Adrenal gland (tissue), 9 donors: ENCODE measurements at regions not wholly inside any gene's neighbourhood (a gene's known extent, or its start where the extent isn't known, plus 50 kb on each side); places are given as distances from the start of the nearest gene placed in this dataset.

Experiments
- DNase-seq, 7 donors: peaks; one replicate each; pipeline ENCODE4 v3.0.0-alpha.2; 2019 to 2020
- H3K27ac ChIP-seq, 5 donors: fragments of 200-600 bp; sonication (generic) in 4 of 5; 1 replicate in 3 of 5; 2 replicates in 2 of 5; pipeline versions ENCODE4 v1.5.1 to v1.8.0; 2016 to 2020; ENCODE audit warnings: mild to moderate bottlenecking in 1 of 5
- H3K27me3 ChIP-seq: fragments of 200-600 bp; 2 replicates; pipeline ENCODE4 v1.8.0; 2021
- H3K36me3 ChIP-seq, 2 donors: fragments of 200-600 bp; replicated peaks in 1 of 2; 1 replicate in 1 of 2; 2 replicates in 1 of 2; pipeline versions ENCODE4 v1.5.1 to v1.8.0; 2018 to 2022
- H3K4me1 ChIP-seq, 2 donors: fragments of 200-600 bp; replicated peaks in 1 of 2; 1 replicate in 1 of 2; 2 replicates in 1 of 2; pipeline versions ENCODE4 v1.5.1 to v1.8.0; 2018 to 2021
- H3K4me3 ChIP-seq, 4 donors: fragments of 200-600 bp; sonication (generic) in 3 of 4; one replicate each; pipeline ENCODE4 v1.5.1; 2016 to 2018
- H3K9me3 ChIP-seq, 3 donors: fragments of 200-600 bp; sonication (generic) in 1 of 3; replicated peaks in 1 of 3; 1 replicate in 2 of 3; 2 replicates in 1 of 3; pipeline versions ENCODE4 v1.5.1 to v1.8.0; 2016 to 2021
- POLR2A ChIP-seq, 2 donors: fragments of 450-650 bp; IDR thresholded peaks; one replicate each; pipeline ENCODE4 v1.6.1; 2017; ENCODE audit warnings: antibody characterized with exemption in 2 of 2, mild to moderate bottlenecking in 2 of 2, moderate library complexity in 1 of 2
- WGBS, 4 donors: extraction: QIAGEN DNeasy Blood & Tissue Kit in 2 of 4; methylation state at CpG; one replicate each; pipeline versions ENCODE4 v1.1.5 to v1.1.7; 2013 to 2017; 5-methylcytosine and 5-hydroxymethylcytosine counted together
- intact Hi-C, 2 donors: fragments of 100-400 bp; cut with DNase I; formaldehyde crosslinking; loops; one replicate each; pipeline versions ENCODE4 v1.14.1 to v1.15.0; 2022 to 2023
- TF ChIP-seq, protein P1 (sequence below), 6 experiments: fragments of 450-650 bp in 4 of 6; fragments of 200-600 bp in 2 of 6; sonication (generic) in 1 of 6; IDR thresholded peaks; 1 replicate in 5 of 6; 2 replicates in 1 of 6; pipeline versions ENCODE4 v1.5.1 to v1.8.0; 2016 to 2021; ENCODE audit warnings: antibody characterized with exemption in 6 of 6, mild to moderate bottlenecking in 2 of 6, moderate library complexity in 1 of 6
- donor health status: healthy with polysubstance abuse.
- donor health status: Bipolar disorder and iron deficiency.
- donor health status: DM: yes; HTN: yes; CAD: no.
- donor health status: DM: no; HTN: no; CAD: no.
- donor health status: DM: no; HTN: no; CAD: no.

GRCh38 chr14:41289025-41289424 lies 317.7 kb upstream of the LRFN5 start:
- TF ChIP-seq POLR2A (IDR thresholded peaks at IDR 0.05): no peak
- TF ChIP-seq, protein P1, sequence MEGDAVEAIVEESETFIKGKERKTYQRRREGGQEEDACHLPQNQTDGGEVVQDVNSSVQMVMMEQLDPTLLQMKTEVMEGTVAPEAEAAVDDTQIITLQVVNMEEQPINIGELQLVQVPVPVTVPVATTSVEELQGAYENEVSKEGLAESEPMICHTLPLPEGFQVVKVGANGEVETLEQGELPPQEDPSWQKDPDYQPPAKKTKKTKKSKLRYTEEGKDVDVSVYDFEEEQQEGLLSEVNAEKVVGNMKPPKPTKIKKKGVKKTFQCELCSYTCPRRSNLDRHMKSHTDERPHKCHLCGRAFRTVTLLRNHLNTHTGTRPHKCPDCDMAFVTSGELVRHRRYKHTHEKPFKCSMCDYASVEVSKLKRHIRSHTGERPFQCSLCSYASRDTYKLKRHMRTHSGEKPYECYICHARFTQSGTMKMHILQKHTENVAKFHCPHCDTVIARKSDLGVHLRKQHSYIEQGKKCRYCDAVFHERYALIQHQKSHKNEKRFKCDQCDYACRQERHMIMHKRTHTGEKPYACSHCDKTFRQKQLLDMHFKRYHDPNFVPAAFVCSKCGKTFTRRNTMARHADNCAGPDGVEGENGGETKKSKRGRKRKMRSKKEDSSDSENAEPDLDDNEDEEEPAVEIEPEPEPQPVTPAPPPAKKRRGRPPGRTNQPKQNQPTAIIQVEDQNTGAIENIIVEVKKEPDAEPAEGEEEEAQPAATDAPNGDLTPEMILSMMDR (IDR thresholded peaks at IDR 0.05): no peak
- 48 to 59% (median 50%) methylated on average over 5 of the region's 5 CpGs for WGBS, 4 donors
- H3K4me1 ChIP-seq: no peaks in the 10 kb centered on the region

DNA sequence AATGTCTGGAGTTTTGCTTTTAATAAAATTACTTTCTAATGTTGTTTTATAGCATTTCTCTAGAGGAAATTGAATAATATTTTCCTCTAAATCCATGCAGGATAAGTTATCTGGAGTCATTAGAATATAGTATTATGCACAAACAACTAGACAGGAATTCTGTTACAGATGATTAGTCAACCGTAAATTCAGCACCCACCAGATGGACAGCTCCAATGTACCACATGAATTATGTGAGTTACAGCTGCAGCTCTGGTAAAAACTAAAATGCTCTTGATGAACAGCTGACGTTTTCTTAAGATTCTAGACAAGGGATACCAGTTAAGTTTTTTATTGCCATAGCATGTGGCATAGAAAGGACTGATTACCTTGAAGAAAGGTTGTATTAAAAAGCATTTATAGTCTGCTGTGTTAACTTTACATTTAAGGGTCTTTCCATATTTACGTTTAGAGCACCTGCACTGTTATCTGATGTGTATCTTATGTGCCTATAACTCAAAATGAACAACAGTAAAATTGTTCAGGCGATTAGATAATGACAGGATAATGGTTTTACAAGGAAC lies 321.4 kb upstream of the LRFN5 start:
- Histone ChIP-seq H3K36me3 (no peaks in the 10 kb centered on the region), H3K4me3 (no peak overlapping the region), H3K4me1 (no peaks in the 10 kb centered on the region), H3K27me3 (no peaks in the 10 kb centered on the region), H3K9me3 (no peaks in the 10 kb centered on the region), H3K27ac (no peak overlapping the region)
- peak; percentile 33 to 71 (median 62) for DNase-seq
- WGBS, 4 donors: 20 to 24% (median 23%) methylated on average over 4 of the region's 4 CpGs
- intact Hi-C loops: loop anchor here in 1 of 2 donors (10.0 kb wide), 1 partner anchor 320 kb away; the partner anchor contains the start of gene LRFN5
- TF ChIP-seq, protein P1 (IDR thresholded peaks at IDR 0.05): no peak
- TF ChIP-seq POLR2A (IDR thresholded peaks at IDR 0.05): no peak

More at GRCh38 chr14:41289025-41289424, 317.7 kb upstream of the LRFN5 start:
- Histone ChIP-seq H3K27me3 (no peaks in the 10 kb centered on the region), H3K4me3 (no peak overlapping the region), H3K9me3 (no peaks in the 10 kb centered on the region), H3K36me3 (no peaks in the 10 kb centered on the region), H3K27ac (no peak overlapping the region)
- DNase-seq: no peak
- intact Hi-C loops: loop anchor here in 1 of 2 donors (10.0 kb wide), 1 partner anchor 316 kb away; the partner anchor contains the start of gene LRFN5

DNA sequence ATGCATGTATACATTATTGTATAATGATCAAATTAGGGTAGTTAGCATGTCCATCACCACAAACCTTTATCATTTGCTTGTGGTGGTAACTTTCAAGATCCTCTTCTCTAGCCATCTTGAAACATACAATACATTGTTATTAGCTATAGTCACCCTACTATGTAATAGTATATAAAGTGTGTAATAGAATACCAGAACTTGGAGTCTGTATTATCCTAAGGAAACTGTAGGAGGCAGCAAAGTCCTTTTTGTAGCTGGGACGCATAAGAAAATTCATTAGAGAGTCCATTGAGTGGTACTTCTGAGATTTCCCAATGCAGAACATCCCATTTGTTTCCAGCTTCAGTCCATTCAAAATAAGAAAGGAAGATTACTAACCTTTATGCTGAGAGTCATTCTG lies 325.9 kb upstream of the LRFN5 start:
- H3K9me3 ChIP-seq: no peaks in the 10 kb centered on the region
- no peak for DNase-seq
- no peak overlapping the region for H3K4me3 ChIP-seq
- H3K4me1 ChIP-seq: no peaks in the 10 kb centered on the region
- TF ChIP-seq, protein P1 (IDR thresholded peaks at IDR 0.05): peak; percentile 26 to 56 (median 48)
- no peak for TF ChIP-seq POLR2A (IDR thresholded peaks at IDR 0.05)
- intact Hi-C loops: loop anchor here in 1 of 2 donors (10.0 kb wide), 1 partner anchor 324 kb away; the partner anchor contains the start of gene LRFN5
- H3K27me3 ChIP-seq: no peaks in the 10 kb centered on the region
- WGBS, 4 donors: 9 to 33% (median 14%) methylated on average over 1 of the region's 1 CpG
- no peak overlapping the region for H3K27ac ChIP-seq
- H3K36me3 ChIP-seq: no peaks in the 10 kb centered on the region

GRCh38 chr14:41277450-41277849 lies 329.2 kb upstream of the LRFN5 start:
- TF ChIP-seq POLR2A (IDR thresholded peaks at IDR 0.05): no peak
- TF ChIP-seq, protein P1 (IDR thresholded peaks at IDR 0.05): no peak
- Histone ChIP-seq H3K27me3 (no peaks in the 10 kb centered on the region), H3K9me3 (no peaks in the 10 kb centered on the region), H3K4me3 (no peak overlapping the region), H3K27ac (no peak overlapping the region), H3K36me3 (no peaks in the 10 kb centered on the region), H3K4me1 (no peaks in the 10 kb centered on the region)
- DNase-seq: no peak
- intact Hi-C loops: no loop called here
- WGBS, 4 donors: 49 to 57% (median 53%) methylated on average over 2 of the region's 2 CpGs
